ENCODE measurements at regions not wholly inside any gene's neighbourhood (a gene's known extent, or its start where the extent isn't known, plus 50 kb on each side); places are given as distances from the start of the nearest gene placed in this dataset.

- TF ChIP-seq, protein P1, sequence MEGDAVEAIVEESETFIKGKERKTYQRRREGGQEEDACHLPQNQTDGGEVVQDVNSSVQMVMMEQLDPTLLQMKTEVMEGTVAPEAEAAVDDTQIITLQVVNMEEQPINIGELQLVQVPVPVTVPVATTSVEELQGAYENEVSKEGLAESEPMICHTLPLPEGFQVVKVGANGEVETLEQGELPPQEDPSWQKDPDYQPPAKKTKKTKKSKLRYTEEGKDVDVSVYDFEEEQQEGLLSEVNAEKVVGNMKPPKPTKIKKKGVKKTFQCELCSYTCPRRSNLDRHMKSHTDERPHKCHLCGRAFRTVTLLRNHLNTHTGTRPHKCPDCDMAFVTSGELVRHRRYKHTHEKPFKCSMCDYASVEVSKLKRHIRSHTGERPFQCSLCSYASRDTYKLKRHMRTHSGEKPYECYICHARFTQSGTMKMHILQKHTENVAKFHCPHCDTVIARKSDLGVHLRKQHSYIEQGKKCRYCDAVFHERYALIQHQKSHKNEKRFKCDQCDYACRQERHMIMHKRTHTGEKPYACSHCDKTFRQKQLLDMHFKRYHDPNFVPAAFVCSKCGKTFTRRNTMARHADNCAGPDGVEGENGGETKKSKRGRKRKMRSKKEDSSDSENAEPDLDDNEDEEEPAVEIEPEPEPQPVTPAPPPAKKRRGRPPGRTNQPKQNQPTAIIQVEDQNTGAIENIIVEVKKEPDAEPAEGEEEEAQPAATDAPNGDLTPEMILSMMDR (IDR thresholded peaks at IDR 0.05), result no peak
- no peak for TF ChIP-seq POLR2AphosphoS5 (IDR thresholded peaks at IDR 0.05)
- no peak for TF ChIP-seq POLR2A (IDR thresholded peaks at IDR 0.05)
These were observed 363.0 kb upstream of the DUSP10 start for GRCh38 chr1:222104694-222105392.
